ENCODE measurements at regions not wholly inside any gene's neighbourhood (a gene's known extent, or its start where the extent isn't known, plus 50 kb on each side); places are given as distances from the start of the nearest gene placed in this dataset.

GRCh38 chr15:35218215-35218614 lies 133.1 kb upstream of the NANOGP8 start:
- Histone ChIP-seq H3K36me3 (ENCODE audit: insufficient read depth, low read length) (no peaks in the 10 kb centered on the region), H3K27me3 (ENCODE audit: insufficient read depth, low read length) (no peaks in the 10 kb centered on the region), H3K9ac (ENCODE audit: low read length) (no peak overlapping the region), H3K4me1 (ENCODE audit: insufficient read depth, low read length) (no peaks in the 10 kb centered on the region), H3K9me3 (ENCODE audit: insufficient read depth, low read depth, low read length) (no peaks in the 10 kb centered on the region), H3K79me2 (ENCODE audit: insufficient read depth, low read length) (no peaks in the 10 kb centered on the region), H3K27ac (ENCODE audit: low read depth, low read length) (no peak overlapping the region), H3K4me3 (ENCODE audit: insufficient read depth, low read depth, low read length) (no peak overlapping the region), H2AFZ (ENCODE audit: low read depth, low read length) (no peak overlapping the region), H3K4me2 (ENCODE audit: low read length) (no peak overlapping the region), H4K20me1 (ENCODE audit: insufficient read depth, low read length) (no peaks in the 10 kb centered on the region)
- DNase-seq (ENCODE audit: low read depth) (no peak), FAIRE-seq (no peak)
- Mint-ChIP-seq H3K9me3 (ENCODE audit: unreplicated experiment) (peaks cover 2% of the 10 kb centered on the region), H3K27ac (ENCODE audit: unreplicated experiment) (no peak overlapping the region), H3K36me3 (ENCODE audit: low read depth, unreplicated experiment) (no peaks in the 10 kb centered on the region), H3K4me1 (ENCODE audit: low read depth, unreplicated experiment) (no peaks in the 10 kb centered on the region), H3K27me3 (ENCODE audit: low read depth, unreplicated experiment) (no peaks in the 10 kb centered on the region), H3K4me3 (ENCODE audit: unreplicated experiment) (no peak overlapping the region)
- TF ChIP-seq EZH2 (IDR thresholded peaks at IDR 0.05; ENCODE audit: insufficient read depth, low read length): no peak
- TF ChIP-seq, protein P1, sequence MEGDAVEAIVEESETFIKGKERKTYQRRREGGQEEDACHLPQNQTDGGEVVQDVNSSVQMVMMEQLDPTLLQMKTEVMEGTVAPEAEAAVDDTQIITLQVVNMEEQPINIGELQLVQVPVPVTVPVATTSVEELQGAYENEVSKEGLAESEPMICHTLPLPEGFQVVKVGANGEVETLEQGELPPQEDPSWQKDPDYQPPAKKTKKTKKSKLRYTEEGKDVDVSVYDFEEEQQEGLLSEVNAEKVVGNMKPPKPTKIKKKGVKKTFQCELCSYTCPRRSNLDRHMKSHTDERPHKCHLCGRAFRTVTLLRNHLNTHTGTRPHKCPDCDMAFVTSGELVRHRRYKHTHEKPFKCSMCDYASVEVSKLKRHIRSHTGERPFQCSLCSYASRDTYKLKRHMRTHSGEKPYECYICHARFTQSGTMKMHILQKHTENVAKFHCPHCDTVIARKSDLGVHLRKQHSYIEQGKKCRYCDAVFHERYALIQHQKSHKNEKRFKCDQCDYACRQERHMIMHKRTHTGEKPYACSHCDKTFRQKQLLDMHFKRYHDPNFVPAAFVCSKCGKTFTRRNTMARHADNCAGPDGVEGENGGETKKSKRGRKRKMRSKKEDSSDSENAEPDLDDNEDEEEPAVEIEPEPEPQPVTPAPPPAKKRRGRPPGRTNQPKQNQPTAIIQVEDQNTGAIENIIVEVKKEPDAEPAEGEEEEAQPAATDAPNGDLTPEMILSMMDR (IDR thresholded peaks at IDR 0.05; ENCODE audit: insufficient read depth, low read depth, low read length): no peak

GRCh38 chr15:35215093-35215492 lies 130.0 kb upstream of the NANOGP8 start:
- no peaks in the 10 kb centered on the region for H3K36me3 Mint-ChIP-seq (ENCODE audit: low read depth, unreplicated experiment)
- no peaks in the 10 kb centered on the region for H3K9me3 ChIP-seq (ENCODE audit: insufficient read depth, low read depth, low read length)
- H3K9ac ChIP-seq (ENCODE audit: low read length): no peak overlapping the region
- no peak for FAIRE-seq
- H2AFZ ChIP-seq (ENCODE audit: low read depth, low read length): no peak overlapping the region
- H4K20me1 ChIP-seq (ENCODE audit: insufficient read depth, low read length): no peaks in the 10 kb centered on the region
- H3K27ac Mint-ChIP-seq (ENCODE audit: unreplicated experiment): no peak overlapping the region
- H3K27me3 Mint-ChIP-seq (ENCODE audit: low read depth, unreplicated experiment): no peaks in the 10 kb centered on the region
- no peak overlapping the region for H3K4me3 Mint-ChIP-seq (ENCODE audit: unreplicated experiment)
- DNase-seq (ENCODE audit: low read depth): no peak
- H3K4me3 ChIP-seq (ENCODE audit: insufficient read depth, low read depth, low read length): no peak overlapping the region
- H3K27me3 ChIP-seq (ENCODE audit: insufficient read depth, low read length): no peaks in the 10 kb centered on the region
- no peaks in the 10 kb centered on the region for H3K36me3 ChIP-seq (ENCODE audit: insufficient read depth, low read length)
- no peaks in the 10 kb centered on the region for H3K4me1 Mint-ChIP-seq (ENCODE audit: low read depth, unreplicated experiment)
- no peaks in the 10 kb centered on the region for H3K4me1 ChIP-seq (ENCODE audit: insufficient read depth, low read length)
- no peaks in the 10 kb centered on the region for H3K79me2 ChIP-seq (ENCODE audit: insufficient read depth, low read length)
- H3K4me2 ChIP-seq (ENCODE audit: low read length): no peak overlapping the region
- H3K9me3 Mint-ChIP-seq (ENCODE audit: unreplicated experiment): no peaks in the 10 kb centered on the region
- H3K27ac ChIP-seq (ENCODE audit: low read depth, low read length): no peak overlapping the region
- TF ChIP-seq, protein P1 (IDR thresholded peaks at IDR 0.05; ENCODE audit: insufficient read depth, low read depth, low read length): no peak

- no peaks in the 10 kb centered on the region for H3K36me3 Mint-ChIP-seq (ENCODE audit: low read depth, unreplicated experiment)
- Histone ChIP-seq H3K4me3 (ENCODE audit: insufficient read depth, low read depth, low read length) (no peak overlapping the region), H2AFZ (ENCODE audit: low read depth, low read length) (no peak overlapping the region), H3K27me3 (ENCODE audit: insufficient read depth, low read length) (no peaks in the 10 kb centered on the region), H3K79me2 (ENCODE audit: insufficient read depth, low read length) (no peaks in the 10 kb centered on the region), H3K27ac (ENCODE audit: low read depth, low read length) (no peak overlapping the region), H4K20me1 (ENCODE audit: insufficient read depth, low read length) (no peaks in the 10 kb centered on the region), H3K4me1 (ENCODE audit: insufficient read depth, low read length) (no peaks in the 10 kb centered on the region), H3K9ac (ENCODE audit: low read length) (no peak overlapping the region), H3K36me3 (ENCODE audit: insufficient read depth, low read length) (no peaks in the 10 kb centered on the region), H3K4me2 (ENCODE audit: low read length) (no peak overlapping the region), H3K9me3 (ENCODE audit: insufficient read depth, low read depth, low read length) (no peaks in the 10 kb centered on the region)
- no peaks in the 10 kb centered on the region for H3K27me3 Mint-ChIP-seq (ENCODE audit: low read depth, unreplicated experiment)
- DNase-seq (ENCODE audit: low read depth): no peak
- no peaks in the 10 kb centered on the region for H3K9me3 Mint-ChIP-seq (ENCODE audit: unreplicated experiment)
- TF ChIP-seq, protein P1 (IDR thresholded peaks at IDR 0.05; ENCODE audit: insufficient read depth, low read depth, low read length): no peak
- no peak for TF ChIP-seq EZH2 (IDR thresholded peaks at IDR 0.05; ENCODE audit: insufficient read depth, low read length)
- no peaks in the 10 kb centered on the region for H3K4me1 Mint-ChIP-seq (ENCODE audit: low read depth, unreplicated experiment)
- no peak for FAIRE-seq
- H3K27ac Mint-ChIP-seq (ENCODE audit: unreplicated experiment): no peak overlapping the region
- no peak overlapping the region for H3K4me3 Mint-ChIP-seq (ENCODE audit: unreplicated experiment)
These were observed 126.3 kb upstream of the NANOGP8 start for GRCh38 chr15:35211240-35211902.
